HL-60 (cell line): ENCODE measurements at regions not wholly inside any gene's neighbourhood (a gene's known extent, or its start where the extent isn't known, plus 50 kb on each side); places are given as distances from the start of the nearest gene placed in this dataset.

ENCODE experiments used
- DNase-seq, 2 experiments: peaks; one replicate each; pipeline ENCODE4 v3.0.0-alpha.2; 2010 to 2020; ENCODE audit warnings: low read depth in 1 of 2, low spot score in 1 of 2
- H3K27ac ChIP-seq: fragments of 250-450 bp; sonication (Bioruptor Pico); replicated peaks from 2 replicates; pipeline ENCODE4 v1.5.1; 2020; ENCODE audit warnings: mild to moderate bottlenecking, moderate library complexity
- H3K27me3 ChIP-seq: fragments of 250-450 bp; sonication (Bioruptor Pico); 2 replicates; pipeline ENCODE4 v1.5.1; 2021; ENCODE audit warnings: mild to moderate bottlenecking, moderate library complexity; ENCODE audit not compliant: insufficient read depth, poor library complexity, severe bottlenecking
- H3K4me3 ChIP-seq: replicated peaks from 2 replicates; pipeline ENCODE4 v1.5.1; 2011; ENCODE audit warnings: mild to moderate bottlenecking, control low read depth, low read length; ENCODE audit not compliant: insufficient read depth
- GABPA ChIP-seq: IDR thresholded peaks from 2 replicates; pipeline ENCODE4 v1.6.1; 2012; ENCODE audit warnings: low read depth
- POLR2AphosphoS5 ChIP-seq: IDR thresholded peaks from 2 replicates; pipeline ENCODE4 v1.6.1; 2012; ENCODE audit warnings: low read depth
- SPI1 ChIP-seq: IDR thresholded peaks from 2 replicates; pipeline ENCODE4 v1.6.1; 2012; ENCODE audit warnings: low read depth, mild to moderate bottlenecking, borderline replicate concordance
- TF ChIP-seq, protein P1 (sequence below): IDR thresholded peaks from one replicate; pipeline ENCODE4 v1.5.1; 2011; ENCODE audit warnings: low read length, control low read depth, inconsistent platforms; ENCODE audit not compliant: insufficient read depth
- TF ChIP-seq, protein P2 (sequence below): IDR thresholded peaks from 2 replicates; pipeline ENCODE4 v1.6.1; 2012; ENCODE audit warnings: low read depth; ENCODE audit not compliant: insufficient replicate concordance

DNA sequence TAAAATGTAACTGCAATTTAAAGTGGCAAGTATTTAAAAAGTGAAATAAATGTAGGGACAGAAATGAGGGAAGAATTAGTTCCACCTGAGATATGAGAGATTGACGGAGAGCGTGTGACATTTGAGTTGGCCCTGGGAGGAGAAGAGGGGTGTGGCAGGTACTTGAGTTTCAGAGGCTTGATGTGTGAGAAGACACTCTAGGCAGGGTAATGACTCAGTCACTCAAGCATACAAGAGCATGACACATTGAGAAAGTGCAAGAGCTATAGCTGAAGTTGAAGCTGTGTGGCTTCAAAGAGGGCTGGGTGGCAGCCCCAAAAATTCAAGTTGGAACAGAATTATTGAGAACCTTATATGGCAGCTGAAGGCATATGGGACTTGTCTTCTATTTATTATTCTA lies 420.5 kb downstream of the SLITRK2 start:
- no peak for DNase-seq
- no peaks in the 10 kb centered on the region for H3K27me3 ChIP-seq
- H3K27ac ChIP-seq: no peak overlapping the region
- TF ChIP-seq, protein P1, sequence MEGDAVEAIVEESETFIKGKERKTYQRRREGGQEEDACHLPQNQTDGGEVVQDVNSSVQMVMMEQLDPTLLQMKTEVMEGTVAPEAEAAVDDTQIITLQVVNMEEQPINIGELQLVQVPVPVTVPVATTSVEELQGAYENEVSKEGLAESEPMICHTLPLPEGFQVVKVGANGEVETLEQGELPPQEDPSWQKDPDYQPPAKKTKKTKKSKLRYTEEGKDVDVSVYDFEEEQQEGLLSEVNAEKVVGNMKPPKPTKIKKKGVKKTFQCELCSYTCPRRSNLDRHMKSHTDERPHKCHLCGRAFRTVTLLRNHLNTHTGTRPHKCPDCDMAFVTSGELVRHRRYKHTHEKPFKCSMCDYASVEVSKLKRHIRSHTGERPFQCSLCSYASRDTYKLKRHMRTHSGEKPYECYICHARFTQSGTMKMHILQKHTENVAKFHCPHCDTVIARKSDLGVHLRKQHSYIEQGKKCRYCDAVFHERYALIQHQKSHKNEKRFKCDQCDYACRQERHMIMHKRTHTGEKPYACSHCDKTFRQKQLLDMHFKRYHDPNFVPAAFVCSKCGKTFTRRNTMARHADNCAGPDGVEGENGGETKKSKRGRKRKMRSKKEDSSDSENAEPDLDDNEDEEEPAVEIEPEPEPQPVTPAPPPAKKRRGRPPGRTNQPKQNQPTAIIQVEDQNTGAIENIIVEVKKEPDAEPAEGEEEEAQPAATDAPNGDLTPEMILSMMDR: no peak
- TF ChIP-seq POLR2AphosphoS5 (no peak), GABPA (no peak), SPI1 (no peak)
- TF ChIP-seq, protein P2, sequence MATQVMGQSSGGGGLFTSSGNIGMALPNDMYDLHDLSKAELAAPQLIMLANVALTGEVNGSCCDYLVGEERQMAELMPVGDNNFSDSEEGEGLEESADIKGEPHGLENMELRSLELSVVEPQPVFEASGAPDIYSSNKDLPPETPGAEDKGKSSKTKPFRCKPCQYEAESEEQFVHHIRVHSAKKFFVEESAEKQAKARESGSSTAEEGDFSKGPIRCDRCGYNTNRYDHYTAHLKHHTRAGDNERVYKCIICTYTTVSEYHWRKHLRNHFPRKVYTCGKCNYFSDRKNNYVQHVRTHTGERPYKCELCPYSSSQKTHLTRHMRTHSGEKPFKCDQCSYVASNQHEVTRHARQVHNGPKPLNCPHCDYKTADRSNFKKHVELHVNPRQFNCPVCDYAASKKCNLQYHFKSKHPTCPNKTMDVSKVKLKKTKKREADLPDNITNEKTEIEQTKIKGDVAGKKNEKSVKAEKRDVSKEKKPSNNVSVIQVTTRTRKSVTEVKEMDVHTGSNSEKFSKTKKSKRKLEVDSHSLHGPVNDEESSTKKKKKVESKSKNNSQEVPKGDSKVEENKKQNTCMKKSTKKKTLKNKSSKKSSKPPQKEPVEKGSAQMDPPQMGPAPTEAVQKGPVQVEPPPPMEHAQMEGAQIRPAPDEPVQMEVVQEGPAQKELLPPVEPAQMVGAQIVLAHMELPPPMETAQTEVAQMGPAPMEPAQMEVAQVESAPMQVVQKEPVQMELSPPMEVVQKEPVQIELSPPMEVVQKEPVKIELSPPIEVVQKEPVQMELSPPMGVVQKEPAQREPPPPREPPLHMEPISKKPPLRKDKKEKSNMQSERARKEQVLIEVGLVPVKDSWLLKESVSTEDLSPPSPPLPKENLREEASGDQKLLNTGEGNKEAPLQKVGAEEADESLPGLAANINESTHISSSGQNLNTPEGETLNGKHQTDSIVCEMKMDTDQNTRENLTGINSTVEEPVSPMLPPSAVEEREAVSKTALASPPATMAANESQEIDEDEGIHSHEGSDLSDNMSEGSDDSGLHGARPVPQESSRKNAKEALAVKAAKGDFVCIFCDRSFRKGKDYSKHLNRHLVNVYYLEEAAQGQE: no peak
- no peak overlapping the region for H3K4me3 ChIP-seq

DNA sequence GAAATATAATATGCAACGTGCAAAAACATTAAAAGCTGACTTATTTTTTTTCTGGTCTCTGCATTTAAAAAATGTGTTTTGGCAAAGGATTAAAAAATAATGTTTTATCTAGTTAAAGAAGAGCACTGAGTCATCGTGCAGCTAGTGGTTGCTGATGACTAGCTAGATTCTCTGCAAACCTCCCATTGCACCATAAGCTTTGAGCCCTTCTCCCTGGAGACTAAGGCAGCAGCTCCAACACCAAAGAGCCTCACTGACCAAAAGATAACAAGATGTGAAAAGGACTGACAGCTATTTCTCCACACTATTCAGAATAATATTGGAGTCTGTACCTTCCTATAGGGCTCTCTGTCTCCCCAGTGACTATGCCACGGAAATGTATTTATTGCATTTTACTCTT lies 424.3 kb downstream of the SLITRK2 start:
- Histone ChIP-seq H3K4me3 (no peak overlapping the region), H3K27me3 (no peaks in the 10 kb centered on the region), H3K27ac (no peak overlapping the region)
- no peak for DNase-seq
- TF ChIP-seq SPI1 (no peak), GABPA (no peak), POLR2AphosphoS5 (no peak)
- TF ChIP-seq, protein P1: no peak
- TF ChIP-seq, protein P2: no peak

DNA sequence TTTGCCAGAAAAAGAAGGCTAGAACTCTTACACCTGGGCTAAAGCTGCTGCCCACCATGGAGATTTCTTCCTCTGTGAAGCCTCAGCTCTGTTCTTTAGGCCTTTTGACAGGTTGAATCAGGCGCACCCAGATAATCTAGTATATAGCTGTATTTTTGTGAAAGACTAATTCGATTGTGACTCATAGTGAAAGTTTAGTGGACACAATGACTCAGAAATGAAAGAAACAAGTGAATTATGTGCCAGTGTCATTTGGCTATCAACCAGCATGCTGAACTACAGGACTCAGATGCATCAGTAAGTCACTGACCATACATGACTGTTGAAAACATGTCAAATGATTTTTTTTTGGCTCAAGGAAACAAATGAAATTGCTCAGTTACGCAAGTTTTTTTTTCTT lies 425.4 kb downstream of the SLITRK2 start:
- Histone ChIP-seq H3K27me3 (no peaks in the 10 kb centered on the region), H3K4me3 (no peak overlapping the region), H3K27ac (no peak overlapping the region)
- no peak for DNase-seq
- TF ChIP-seq, protein P2: no peak
- TF ChIP-seq, protein P1: no peak
- TF ChIP-seq GABPA: no peak
- TF ChIP-seq POLR2AphosphoS5: no peak
- TF ChIP-seq SPI1: no peak
